ENCODE measurements at regions not wholly inside any gene's neighbourhood (a gene's known extent, or its start where the extent isn't known, plus 50 kb on each side); places are given as distances from the start of the nearest gene placed in this dataset.
A peak's percentile ranks its signal among the peaks of the same experiment; 100 is the strongest.

- Histone ChIP-seq H3K9me3 (no peaks in the 10 kb centered on the region), H3K4me1 (peaks cover 0 to 9% of the 10 kb centered on the region in 2 donors), H3K4me3 (no peak overlapping the region), H3K27ac (no peak overlapping the region), H3K27me3 (no peaks in the 10 kb centered on the region), H3K36me3 (no peaks in the 10 kb centered on the region)
- no peak for DNase-seq (ENCODE audit: low spot score in 2 of 2)
- intact Hi-C loops (cut with DNase I) = loop anchor here (10.0 kb wide), 1 partner anchor 558 kb away; the partner anchor contains the start of gene CASP8AP2
- TF ChIP-seq CTCF (IDR thresholded peaks at IDR 0.05) = no peak
These were observed 86.1 kb upstream of the BACH2 start for GRCh38 chr6:90382760-90383159.

GRCh38 chr6:90375681-90376439, 79.2 kb upstream of the BACH2 start:
- no peaks in the 10 kb centered on the region for H3K36me3 ChIP-seq
- peak; percentile 18 to 82 for DNase-seq (ENCODE audit: low spot score in 2 of 2)
- H3K4me3 ChIP-seq = no peak overlapping the region
- H3K27ac ChIP-seq = peak overlapping the region; percentile 66 to 77
- TF ChIP-seq CTCF (IDR thresholded peaks at IDR 0.05) = no peak
- H3K9me3 ChIP-seq = no peaks in the 10 kb centered on the region
- intact Hi-C loops (cut with DNase I) = loop anchor here (2.0 to 5.0 kb wide), 2 partner anchors 211 to 277 kb away; partner anchors contain the start of gene MAP3K7
- H3K4me1 ChIP-seq = peaks cover 4 to 14% of the 10 kb centered on the region in 2 donors
- no peaks in the 10 kb centered on the region for H3K27me3 ChIP-seq

- H3K4me3 ChIP-seq = no peak overlapping the region
- no peaks in the 10 kb centered on the region for H3K36me3 ChIP-seq
- TF ChIP-seq CTCF (IDR thresholded peaks at IDR 0.05) = no peak
- H3K27ac ChIP-seq = no peak overlapping the region
- intact Hi-C loops (cut with DNase I) = no loop called here
- H3K27me3 ChIP-seq = no peaks in the 10 kb centered on the region
- H3K9me3 ChIP-seq = no peaks in the 10 kb centered on the region
- peaks cover 9 to 19% of the 10 kb centered on the region in 2 donors for H3K4me1 ChIP-seq
- no peak for DNase-seq (ENCODE audit: low spot score in 2 of 2)
These were observed 77.6 kb upstream of the BACH2 start for GRCh38 chr6:90374201-90374600.

- peaks cover 9 to 22% of the 10 kb centered on the region in 2 donors for H3K4me1 ChIP-seq
- H3K9me3 ChIP-seq = no peaks in the 10 kb centered on the region
- H3K4me3 ChIP-seq = no peak overlapping the region
- no peaks in the 10 kb centered on the region for H3K27me3 ChIP-seq
- no peak overlapping the region for H3K27ac ChIP-seq
- no peak for TF ChIP-seq CTCF (IDR thresholded peaks at IDR 0.05)
- no peaks in the 10 kb centered on the region for H3K36me3 ChIP-seq
- no peak for DNase-seq (ENCODE audit: low spot score in 2 of 2)
- intact Hi-C loops (cut with DNase I) = no loop called here
These were observed 76.2 kb upstream of the BACH2 start for GRCh38 chr6:90372885-90373284.

- Histone ChIP-seq H3K27me3 (no peaks in the 10 kb centered on the region), H3K9me3 (no peaks in the 10 kb centered on the region), H3K36me3 (no peaks in the 10 kb centered on the region), H3K4me1 (peaks cover 9 to 22% of the 10 kb centered on the region in 2 donors), H3K4me3 (no peak overlapping the region), H3K27ac (no peak overlapping the region)
- DNase-seq (ENCODE audit: low spot score in 2 of 2) = no peak
- intact Hi-C loops (cut with DNase I) = no loop called here
- no peak for TF ChIP-seq CTCF (IDR thresholded peaks at IDR 0.05)
These were observed 75.8 kb upstream of the BACH2 start for GRCh38 chr6:90372450-90372849.
